OCI-M2 (cell line): ENCODE measurements at regions not wholly inside any gene's neighbourhood (a gene's known extent, or its start where the extent isn't known, plus 50 kb on each side); places are given as distances from the start of the nearest gene placed in this dataset.
"Not testable (repeated sequence)": the region's sequence is repeated elsewhere in the genome, so short reads cannot be mapped to it uniquely, and the experiment has no call there.

Source experiments
- DNase-seq: peaks from one replicate; lab custom pipeline; 2025; ENCODE audit not compliant: unreplicated experiment; lab: John Stamatoyannopoulos, UW

DNA sequence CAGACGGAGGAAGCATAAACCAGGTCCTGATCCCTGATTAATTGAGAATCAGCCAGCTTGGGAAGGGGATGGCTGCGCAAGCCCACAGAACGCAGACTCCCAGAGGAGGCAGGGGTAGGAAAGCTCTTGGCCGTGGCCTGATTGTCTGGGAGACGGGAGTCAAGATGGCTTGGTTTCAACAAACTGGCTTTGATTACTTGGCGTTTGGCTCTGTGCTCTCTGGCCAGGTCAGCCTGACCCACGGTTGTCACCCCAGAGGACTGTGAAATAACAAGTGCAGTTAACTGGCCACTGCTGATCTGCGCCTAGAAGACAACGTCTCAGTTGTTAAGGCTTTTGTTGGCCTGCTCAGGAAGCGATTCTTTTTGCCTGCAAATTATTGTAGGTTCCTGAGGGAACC, 387.0 kb upstream of the PROK2 start:
- DNase-seq, result no peak

DNA sequence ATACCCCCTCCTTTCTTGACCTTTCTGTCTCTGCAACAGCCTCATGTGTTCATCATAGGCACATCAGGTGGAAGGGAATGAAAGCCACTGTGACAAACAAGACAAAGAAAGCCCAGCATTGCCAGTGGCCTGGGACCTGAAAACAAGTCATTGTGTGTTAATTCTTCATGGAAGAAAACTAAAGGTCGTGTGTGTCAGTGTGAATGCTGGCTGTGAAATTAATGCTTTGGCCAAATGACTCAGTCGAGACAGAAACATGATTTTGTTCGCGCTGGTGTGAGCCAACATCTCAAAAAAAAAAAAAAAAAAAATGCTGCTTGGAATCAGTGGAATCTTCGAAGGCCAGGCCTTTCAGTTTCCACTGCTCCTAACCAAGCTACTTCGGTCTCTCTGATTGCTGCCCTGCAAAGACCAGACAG, 386.5 kb upstream of the PROK2 start:
- no peak for DNase-seq

DNA sequence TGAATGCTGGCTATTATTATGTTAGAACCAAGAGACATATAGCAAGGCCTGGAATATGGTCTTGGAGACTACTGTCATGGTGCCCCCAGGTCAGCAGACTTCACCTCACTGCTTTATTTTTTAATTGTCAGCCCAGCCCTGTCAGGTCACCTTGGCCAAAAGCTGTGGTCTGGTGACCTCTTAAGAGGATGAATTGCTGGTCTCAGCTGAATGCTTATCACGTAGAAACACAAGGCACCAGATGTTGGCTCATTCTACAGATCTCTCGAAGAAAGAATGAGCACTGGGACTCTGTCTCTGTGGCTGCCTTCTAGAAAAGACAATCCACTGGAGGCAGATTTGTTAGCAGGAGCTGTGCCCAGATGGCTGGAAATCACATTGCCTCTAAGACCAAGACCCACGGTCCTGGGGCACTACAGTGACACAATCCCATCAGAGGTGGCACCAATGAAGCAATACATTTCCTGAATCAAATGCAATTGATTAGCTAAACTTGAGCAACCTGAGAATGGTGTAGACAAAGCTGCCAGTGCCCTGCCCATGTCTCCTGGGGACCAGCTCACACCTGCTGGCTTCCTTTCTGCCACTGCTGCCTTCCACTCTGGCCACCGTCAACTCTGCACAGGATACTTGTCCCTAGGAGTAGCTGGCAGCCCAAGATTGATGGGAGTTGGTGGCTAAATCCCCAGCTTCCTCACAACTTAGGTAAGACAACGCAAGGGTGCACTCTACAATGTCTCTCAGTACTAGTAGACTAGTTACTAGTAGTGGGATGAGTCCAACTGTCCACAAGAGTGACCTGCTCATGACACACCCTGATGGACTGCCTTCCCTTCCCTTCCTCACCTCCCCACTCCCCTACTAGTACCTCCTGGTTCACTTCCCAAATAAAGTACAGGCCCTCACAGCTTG, 384.9 kb upstream of the PROK2 start:
- no peak for DNase-seq

DNA sequence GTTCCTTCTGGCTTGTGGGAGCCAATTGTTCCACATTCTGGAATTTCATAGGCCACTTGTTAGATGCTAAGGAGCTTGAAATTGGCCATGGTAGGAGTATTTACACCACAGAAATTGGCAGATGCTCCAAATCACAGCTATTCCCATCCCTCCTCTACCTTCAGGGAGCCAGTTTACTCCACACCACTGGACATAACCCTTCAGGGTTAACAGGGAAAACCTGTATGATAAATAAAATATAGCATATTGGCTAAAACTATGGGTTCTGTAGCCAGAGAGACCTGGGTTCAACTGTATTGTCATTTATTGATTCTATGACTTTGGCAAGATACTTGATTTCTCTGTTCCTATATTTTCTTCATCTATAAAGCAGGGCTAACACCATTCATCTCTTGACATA, 384.2 kb upstream of the PROK2 start:
- DNase-seq, result no peak

DNA sequence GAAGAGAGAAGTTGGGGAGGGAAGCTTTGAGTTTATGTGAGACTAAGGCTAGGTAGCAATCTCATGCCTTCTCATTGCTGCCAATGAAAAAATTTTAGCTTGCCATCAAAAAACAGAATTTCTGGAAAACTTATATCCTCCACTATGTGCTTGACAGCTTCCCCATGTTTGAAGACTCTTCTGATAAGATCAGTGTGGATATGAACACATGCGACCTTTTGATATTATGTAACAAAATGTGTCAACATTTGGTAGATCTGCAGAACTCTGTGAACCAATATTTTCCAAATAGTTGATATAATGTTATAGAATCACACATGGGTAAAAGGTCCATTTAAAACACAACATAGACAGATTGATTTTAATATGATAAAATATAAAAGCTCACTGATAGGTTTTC, 380.9 kb upstream of the PROK2 start:
- no peak for DNase-seq

DNA sequence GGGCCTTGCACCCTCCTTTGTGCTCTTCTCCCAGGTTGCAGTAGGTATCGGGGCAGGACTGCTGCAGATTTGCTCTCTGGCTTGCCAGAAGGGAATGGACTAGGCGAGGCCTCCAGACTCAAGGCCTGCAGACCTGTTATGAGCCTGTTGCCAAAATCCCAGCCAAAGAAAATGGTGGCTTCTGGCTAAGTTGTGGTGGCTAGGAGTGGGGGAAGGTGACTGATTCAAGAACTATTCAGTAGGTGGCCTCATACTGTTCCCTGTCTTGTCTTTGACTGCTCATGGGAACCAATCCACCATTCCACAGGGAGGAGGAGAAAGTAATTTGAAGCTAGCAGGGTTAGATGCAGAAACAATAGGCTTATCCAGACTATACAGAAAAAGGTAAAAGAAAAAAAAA, 380.4 kb upstream of the PROK2 start:
- DNase-seq, result no peak

DNA sequence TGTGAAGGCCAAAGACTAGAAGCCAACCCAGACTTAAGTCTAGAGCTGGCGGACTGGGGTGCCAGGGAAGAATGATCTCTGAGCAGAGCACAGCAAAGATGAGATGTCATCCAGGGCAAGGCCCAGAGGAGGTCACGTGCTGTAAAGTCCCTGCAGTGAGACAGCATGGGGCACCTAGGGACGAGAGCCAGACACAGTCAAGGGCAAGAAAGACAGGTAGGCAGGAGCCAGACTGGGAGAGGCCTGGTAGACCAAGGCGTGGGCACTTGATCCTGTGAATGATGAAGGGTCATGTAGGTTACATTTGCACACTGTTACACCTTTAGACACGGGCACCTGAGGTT, 379.7 kb upstream of the PROK2 start:
- DNase-seq, result no peak

DNA sequence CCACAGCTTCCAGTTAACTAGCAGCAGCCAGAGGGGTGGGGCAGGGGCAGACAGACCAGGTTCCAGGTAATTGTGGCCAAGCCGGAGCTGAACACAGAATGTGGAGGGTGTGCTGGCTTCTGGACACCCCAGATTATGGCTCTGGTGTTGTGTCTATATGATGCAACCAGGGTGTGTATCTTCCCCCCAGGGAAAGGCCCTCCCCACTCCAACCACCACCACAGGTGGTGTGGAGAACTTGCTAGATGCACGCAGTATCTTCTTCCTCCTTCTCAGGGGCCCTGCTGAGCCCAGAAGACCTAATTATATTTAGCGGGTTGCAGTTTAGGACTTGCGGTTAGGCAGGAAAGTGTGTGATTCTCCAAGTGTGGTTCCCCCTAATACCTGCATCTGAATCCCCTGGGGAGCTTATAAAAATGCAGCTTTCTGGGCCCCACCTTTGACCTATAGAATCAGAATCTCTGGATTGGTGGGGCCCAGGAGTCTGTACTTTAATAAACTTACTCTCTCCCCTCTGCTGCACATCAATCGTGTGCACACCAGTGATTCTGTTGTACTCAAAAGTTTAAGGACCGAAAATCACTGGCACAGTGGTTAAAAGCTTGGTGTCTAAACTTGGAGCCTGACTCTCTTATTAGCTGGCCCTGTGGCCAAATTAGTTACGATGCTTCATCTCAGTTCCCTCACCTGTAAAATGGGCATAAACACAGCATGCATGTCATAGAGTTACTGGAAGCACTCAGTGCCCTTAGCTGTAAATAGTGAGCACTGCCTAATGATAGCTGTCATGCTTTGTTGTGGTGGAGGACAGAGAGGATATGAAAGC, 379.1 kb upstream of the PROK2 start:
- DNase-seq, result no peak

DNA sequence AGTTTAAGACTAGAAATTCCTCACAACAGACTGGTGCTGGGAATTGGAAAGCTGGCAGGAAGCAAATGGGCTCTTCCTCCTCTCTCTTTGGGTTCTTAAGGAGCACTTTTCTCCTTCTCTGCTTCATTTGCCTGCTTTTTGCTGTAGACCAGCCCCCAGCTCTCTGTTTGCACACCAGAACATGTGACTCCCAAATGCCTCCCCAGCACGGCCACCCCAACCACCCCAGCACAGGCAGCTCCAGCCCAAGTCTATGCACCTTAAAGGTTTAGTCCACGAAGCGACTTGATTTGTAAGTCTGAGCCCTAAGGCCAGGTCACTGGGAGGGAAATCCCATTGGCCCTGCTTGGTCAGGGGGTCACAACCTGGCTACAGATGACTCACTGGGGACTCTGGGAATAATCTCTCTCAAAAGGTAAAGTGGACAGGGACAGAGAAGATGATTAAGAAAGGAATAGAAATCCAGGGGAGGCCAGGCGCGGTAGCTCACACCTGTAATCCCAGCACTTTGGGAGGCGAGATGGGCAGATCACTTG, 377.8 kb upstream of the PROK2 start:
- DNase-seq, result no peak

DNA sequence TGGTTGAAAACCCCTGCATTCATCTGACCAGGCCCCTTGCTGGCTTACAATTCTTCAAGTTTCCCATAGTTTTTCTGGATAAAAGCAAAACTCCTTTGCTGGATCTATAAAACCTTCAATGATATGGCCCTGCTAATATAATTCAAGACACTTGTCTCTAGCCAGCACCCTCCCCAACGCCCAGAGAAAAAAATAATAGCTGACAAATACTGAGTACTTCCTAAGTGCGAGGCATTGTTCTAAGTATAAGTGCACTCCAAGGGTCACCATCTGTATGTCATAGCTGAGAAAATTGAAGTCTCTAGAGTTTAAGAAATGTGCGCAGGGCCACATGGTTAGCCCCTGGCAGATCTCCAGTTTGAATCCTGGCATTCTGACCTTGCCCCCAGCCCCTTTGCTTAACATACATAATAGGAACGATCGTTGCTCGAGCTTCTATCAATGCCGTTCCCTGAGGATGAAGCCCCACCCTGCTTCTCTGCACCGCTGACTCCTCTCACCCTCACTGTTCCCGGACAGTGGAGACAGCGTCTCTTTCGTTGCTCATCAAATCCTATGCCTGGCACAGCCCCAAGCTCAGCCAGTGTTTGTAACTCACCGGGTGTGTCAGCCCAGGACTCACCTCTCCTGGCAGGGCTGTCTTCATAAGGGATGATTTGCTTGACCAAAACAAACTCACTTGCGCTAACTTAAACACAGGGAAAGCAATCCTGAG, 377.1 kb upstream of the PROK2 start:
- no peak for DNase-seq

DNA sequence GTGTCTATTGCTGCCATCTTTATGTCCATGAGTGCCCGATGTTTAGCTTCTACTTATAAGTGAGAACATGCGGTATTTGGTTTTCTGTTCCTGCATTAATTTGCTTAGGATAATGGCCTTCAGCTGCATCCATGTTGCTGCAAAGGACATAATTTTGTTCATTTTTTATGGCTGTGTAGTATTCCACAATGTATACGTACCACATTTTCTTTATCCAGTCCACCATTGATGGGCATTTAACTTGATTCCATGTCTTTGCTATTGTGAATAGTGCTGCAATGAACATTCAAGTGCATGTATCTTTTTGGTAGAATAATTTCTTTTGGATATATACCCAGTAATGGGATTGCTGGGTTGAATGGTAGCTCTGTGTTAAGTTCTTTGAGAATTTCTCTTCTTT, 376.3 kb upstream of the PROK2 start:
- DNase-seq, result not testable (repeated sequence)

DNA sequence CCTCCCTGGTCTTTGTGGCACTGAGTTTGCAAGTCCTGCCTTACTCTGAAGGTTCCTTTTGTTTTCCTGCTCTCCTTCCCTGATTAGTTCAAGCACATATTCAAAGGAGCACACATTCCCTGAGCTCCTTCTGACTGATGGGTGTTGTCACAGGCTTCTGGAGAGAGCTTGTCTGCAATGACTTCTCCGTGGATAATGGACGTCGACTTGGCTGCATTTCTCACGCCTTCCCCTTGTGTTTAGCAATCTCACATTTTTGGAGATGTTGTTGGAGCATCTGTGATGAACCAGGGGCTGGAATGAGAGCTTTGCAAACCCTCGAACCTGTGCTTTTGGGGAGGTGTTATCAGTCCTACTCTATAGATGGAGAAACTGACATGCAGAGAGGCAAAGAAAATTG, 375.4 kb upstream of the PROK2 start:
- no peak for DNase-seq

DNA sequence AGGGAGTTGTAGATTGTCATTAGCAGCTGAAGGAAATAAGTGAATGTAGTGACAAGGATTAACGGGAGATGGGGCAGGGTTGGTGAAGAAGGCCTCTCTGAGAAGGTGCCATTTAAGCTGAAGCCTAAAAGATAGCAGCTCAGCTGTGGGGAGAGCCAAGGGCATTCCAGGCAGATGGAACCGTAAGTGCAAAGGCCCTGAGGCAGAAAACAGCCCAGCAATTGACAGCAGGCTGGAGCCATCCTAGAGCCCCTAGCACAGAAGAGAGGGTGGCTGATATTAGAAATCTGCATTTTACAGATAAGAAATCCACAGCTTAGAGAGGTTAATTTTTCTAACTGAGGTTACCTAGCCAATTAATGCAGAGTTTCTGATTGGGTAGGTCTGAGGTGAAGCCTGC, 374.5 kb upstream of the PROK2 start:
- no peak for DNase-seq

DNA sequence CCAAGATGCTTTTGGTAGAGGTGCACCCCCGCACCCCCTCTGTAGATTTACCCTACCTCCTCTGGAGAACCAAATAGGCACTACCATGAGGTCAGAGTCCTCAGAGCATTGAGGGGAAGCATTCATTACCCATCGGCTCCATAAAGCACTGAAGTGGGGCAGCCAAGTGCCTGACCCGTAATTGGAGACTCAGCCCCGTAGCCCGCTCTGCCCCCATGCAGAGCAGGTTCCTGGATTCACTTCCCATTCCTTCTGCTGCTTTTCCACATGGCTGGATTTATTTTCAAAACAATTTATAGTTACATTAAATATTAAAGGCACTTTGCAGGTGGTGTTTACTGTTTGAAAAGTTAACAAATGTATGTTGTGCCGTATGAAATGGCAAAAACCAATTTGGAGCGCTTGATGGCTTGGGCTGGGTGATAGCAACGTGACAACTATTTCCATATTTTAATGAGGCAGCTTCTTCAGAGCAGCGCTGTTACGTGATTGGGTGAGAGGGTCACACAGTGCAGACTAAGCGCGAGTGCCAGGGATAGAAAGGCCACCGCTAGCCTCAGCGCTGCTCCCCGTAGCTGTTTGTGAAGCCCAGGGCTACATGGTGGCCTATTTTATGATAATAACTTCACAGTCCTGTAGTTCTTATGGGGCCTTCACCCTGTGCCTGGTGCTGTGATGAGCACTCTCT, 373.8 kb upstream of the PROK2 start:
- DNase-seq, result no peak

DNA sequence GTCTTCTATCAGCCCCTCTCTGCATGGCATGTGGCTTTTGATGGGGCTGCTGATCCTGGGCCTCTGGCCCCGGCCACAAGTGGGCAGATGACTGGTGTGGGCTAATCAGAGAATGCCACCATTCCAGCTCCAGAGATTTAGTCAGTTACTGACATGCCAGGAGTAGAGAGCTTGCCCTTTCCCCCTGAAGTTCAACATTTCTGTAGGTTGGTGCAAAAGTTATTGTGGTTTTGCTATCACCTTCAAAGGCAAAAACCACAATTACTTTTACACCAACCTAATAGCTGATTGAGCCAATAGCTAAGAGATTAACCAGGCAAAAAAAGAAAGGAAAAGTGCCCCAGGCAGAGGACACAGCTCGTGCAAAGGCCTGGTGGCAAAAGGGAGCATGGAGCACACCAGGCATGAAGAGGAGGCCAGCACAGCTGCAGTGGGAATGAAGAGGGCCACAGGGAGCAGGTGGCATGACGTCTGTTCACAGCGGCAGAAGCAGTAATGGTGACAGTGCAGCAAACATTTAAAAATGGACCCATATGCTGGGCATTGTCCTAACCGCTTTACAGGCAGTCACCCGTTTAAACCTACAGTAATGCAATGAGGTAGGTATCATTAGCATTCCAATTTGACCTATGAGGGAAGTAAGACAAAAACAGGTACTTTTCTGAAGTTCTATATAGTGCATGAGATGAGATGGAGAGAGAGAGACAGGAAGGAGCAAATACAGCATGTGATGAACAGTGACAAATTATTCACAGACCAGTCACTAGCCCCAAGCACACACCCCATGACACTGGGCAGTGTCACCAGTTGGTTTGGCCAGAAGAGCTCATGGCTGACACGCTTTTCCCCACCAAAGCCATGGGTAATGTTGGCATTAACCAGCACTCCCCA, 373.0 kb upstream of the PROK2 start:
- DNase-seq, result no peak

DNA sequence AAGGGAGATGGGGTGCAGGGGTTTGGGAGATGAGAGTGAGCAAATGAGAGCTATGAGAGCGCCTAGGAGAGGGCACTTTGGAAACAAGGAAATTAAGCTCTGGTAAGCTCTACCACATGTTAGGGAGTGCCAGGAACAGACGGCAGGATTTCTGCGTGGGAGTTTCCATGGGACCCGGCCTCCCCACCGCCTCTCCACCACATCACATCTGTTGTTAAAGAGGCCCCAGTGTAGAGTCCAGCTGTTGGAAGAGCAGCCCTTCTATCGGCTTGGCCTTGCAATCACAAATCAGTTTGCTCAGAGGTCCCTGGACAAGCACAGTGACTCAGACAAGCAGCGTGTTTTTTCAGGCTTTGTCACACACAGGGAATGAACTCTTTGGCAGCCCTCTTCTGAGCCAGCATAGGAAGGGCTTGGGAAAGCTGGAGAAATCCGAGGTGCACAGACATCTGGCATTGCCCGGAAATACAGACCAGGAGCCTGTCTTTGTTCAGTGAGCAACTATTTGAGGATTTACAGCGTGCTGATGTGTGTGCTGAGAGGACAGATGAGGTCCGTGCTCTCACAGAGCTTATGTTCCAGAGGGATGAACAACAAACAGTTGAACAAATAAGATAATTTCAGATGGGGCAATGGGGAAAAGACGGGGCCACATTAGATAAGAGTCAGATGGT, 370.6 kb upstream of the PROK2 start:
- no peak for DNase-seq

DNA sequence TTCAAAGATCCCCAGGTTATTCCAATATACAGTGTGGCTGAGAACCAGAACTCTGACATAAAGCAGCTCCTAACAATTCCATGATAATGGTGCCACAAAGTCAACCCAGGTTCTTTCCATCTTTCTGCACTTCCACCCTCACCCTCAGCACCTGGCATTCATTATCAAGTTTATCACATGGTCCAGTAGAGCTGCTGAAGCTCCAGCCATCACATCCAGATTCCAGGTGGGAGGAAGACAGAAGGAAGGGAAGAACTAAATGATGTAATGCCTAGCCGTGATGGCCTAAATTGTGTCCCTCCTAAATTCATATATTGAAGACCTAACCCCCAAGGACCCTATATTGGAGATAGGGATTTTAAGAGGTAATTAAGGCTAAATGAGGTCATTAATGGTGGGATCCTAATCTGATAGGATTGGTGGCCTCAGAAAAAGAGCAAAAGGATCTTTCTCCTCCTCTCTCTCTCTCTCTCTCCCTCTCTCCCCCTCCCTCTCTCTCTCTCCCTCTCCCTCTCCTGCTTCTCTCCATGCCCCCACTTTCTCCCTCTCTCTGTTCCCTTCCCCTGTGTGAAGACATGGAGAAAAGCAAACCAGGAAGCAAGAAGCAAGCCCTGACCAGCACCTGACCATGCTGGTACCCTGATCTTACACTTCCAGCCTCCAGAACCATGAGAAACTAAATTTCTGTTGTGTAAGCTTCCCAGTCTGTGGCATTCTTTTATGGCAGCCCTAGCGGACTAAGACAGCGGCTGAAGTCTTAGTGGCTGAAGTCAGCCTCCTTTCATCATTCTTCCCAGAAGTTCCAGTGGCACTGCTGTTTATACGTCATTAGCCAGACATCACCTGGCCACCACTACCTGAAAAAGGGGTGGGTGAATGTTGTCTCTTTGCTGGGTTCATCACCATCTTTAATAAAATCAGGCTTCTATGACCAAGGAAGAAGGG, 369.7 kb upstream of the PROK2 start:
- no peak for DNase-seq
